Muscle layer of duodenum (tissue), 2 donors: ENCODE measurements at regions not wholly inside any gene's neighbourhood (a gene's known extent, or its start where the extent isn't known, plus 50 kb on each side); places are given as distances from the start of the nearest gene placed in this dataset.

Experiments
- H3K27ac ChIP-seq: one replicate; pipeline ENCODE4 v1.7.0; 2013; ENCODE audit warnings: mild to moderate bottlenecking, low read length
- H3K27me3 ChIP-seq: one replicate; pipeline ENCODE4 v1.7.0; 2013; ENCODE audit warnings: low read depth, mild to moderate bottlenecking, control low read depth, low read length
- H3K36me3 ChIP-seq, 2 donors: one replicate each; pipeline ENCODE4 v1.7.0; 2013; ENCODE audit warnings: low read length in 2 of 2, control low read depth in 1 of 2, mild to moderate bottlenecking in 1 of 2; ENCODE audit not compliant: insufficient read depth in 2 of 2, control insufficient read depth in 1 of 2
- H3K4me1 ChIP-seq, 2 donors: one replicate each; pipeline ENCODE4 v1.7.0; 2013; ENCODE audit warnings: low read length in 2 of 2, mild to moderate bottlenecking in 2 of 2, control low read depth in 1 of 2, moderate library complexity in 1 of 2; ENCODE audit not compliant: insufficient read depth in 2 of 2, control insufficient read depth in 1 of 2
- H3K4me3 ChIP-seq, 2 donors: one replicate each; pipeline ENCODE4 v1.7.0; 2013; ENCODE audit warnings: low read length in 2 of 2, low read depth in 1 of 2, mild to moderate bottlenecking in 1 of 2
- H3K9me3 ChIP-seq, 2 donors: one replicate each; pipeline ENCODE4 v1.7.0; 2013; ENCODE audit warnings: low read length in 2 of 2, control low read depth in 1 of 2, mild to moderate bottlenecking in 1 of 2; ENCODE audit not compliant: control insufficient read depth in 1 of 2
- donor health status: healthy.

- Histone ChIP-seq H3K36me3 (no peaks in the 10 kb centered on the region), H3K4me1 (no peaks in the 10 kb centered on the region), H3K4me3 (no peak overlapping the region), H3K27ac (no peak overlapping the region), H3K27me3 (no peaks in the 10 kb centered on the region), H3K9me3 (no peaks in the 10 kb centered on the region)
Observed at GRCh38 chr4:59175617-59176016, 2024.5 kb upstream of the ADGRL3 start.

- no peak overlapping the region for H3K4me3 ChIP-seq
- H3K9me3 ChIP-seq: no peaks in the 10 kb centered on the region
- H3K27me3 ChIP-seq: no peaks in the 10 kb centered on the region
- no peaks in the 10 kb centered on the region for H3K36me3 ChIP-seq
- H3K27ac ChIP-seq: no peak overlapping the region
- no peaks in the 10 kb centered on the region for H3K4me1 ChIP-seq
Observed at GRCh38 chr4:59179372-59179771, 2020.8 kb upstream of the ADGRL3 start.

GRCh38 chr4:59180161-59180560 is 2020.0 kb upstream of the ADGRL3 start:
- H3K9me3 ChIP-seq: no peaks in the 10 kb centered on the region
- no peaks in the 10 kb centered on the region for H3K36me3 ChIP-seq
- no peaks in the 10 kb centered on the region for H3K27me3 ChIP-seq
- no peak overlapping the region for H3K4me3 ChIP-seq
- H3K27ac ChIP-seq: no peak overlapping the region
- H3K4me1 ChIP-seq: no peaks in the 10 kb centered on the region

- Histone ChIP-seq H3K27me3 (no peaks in the 10 kb centered on the region), H3K4me3 (no peak overlapping the region), H3K36me3 (no peaks in the 10 kb centered on the region), H3K27ac (no peak overlapping the region), H3K4me1 (no peaks in the 10 kb centered on the region), H3K9me3 (no peaks in the 10 kb centered on the region)
Observed at GRCh38 chr4:59180969-59181368, 2019.2 kb upstream of the ADGRL3 start.

GRCh38 chr4:59195839-59196238 is 2004.3 kb upstream of the ADGRL3 start:
- Histone ChIP-seq H3K4me1 (no peaks in the 10 kb centered on the region), H3K4me3 (no peak overlapping the region), H3K9me3 (no peaks in the 10 kb centered on the region), H3K27me3 (no peaks in the 10 kb centered on the region), H3K27ac (no peak overlapping the region), H3K36me3 (no peaks in the 10 kb centered on the region)

GRCh38 chr4:59200992-59201391 is 1999.1 kb upstream of the ADGRL3 start:
- Histone ChIP-seq H3K9me3 (no peaks in the 10 kb centered on the region), H3K4me3 (no peak overlapping the region), H3K27me3 (no peaks in the 10 kb centered on the region), H3K27ac (no peak overlapping the region), H3K36me3 (no peaks in the 10 kb centered on the region), H3K4me1 (no peaks in the 10 kb centered on the region)

GRCh38 chr4:59217910-59218631 is 1982.1 kb upstream of the ADGRL3 start:
- no peaks in the 10 kb centered on the region for H3K36me3 ChIP-seq
- no peaks in the 10 kb centered on the region for H3K9me3 ChIP-seq
- H3K4me1 ChIP-seq: no peaks in the 10 kb centered on the region
- no peak overlapping the region for H3K4me3 ChIP-seq
- no peak overlapping the region for H3K27ac ChIP-seq
- no peaks in the 10 kb centered on the region for H3K27me3 ChIP-seq

- Histone ChIP-seq H3K4me1 (no peaks in the 10 kb centered on the region), H3K27ac (no peak overlapping the region), H3K27me3 (no peaks in the 10 kb centered on the region), H3K9me3 (peaks cover 0 to 4% of the 10 kb centered on the region in 2 donors), H3K36me3 (no peaks in the 10 kb centered on the region), H3K4me3 (no peak overlapping the region)
Observed at GRCh38 chr4:59222221-59222620, 1977.9 kb upstream of the ADGRL3 start.

- Histone ChIP-seq H3K9me3 (peaks cover 0 to 4% of the 10 kb centered on the region in 2 donors), H3K27ac (no peak overlapping the region), H3K4me3 (no peak overlapping the region), H3K27me3 (no peaks in the 10 kb centered on the region), H3K4me1 (no peaks in the 10 kb centered on the region), H3K36me3 (no peaks in the 10 kb centered on the region)
Observed at GRCh38 chr4:59223292-59223941, 1976.7 kb upstream of the ADGRL3 start.

GRCh38 chr4:59238212-59238611 is 1961.9 kb upstream of the ADGRL3 start:
- no peaks in the 10 kb centered on the region for H3K36me3 ChIP-seq
- H3K4me3 ChIP-seq: no peak overlapping the region

GRCh38 chr4:59240011-59240410 is 1960.1 kb upstream of the ADGRL3 start:
- Histone ChIP-seq H3K27ac (no peak overlapping the region), H3K27me3 (no peaks in the 10 kb centered on the region), H3K9me3 (peaks cover 0 to 17% of the 10 kb centered on the region in 2 donors), H3K4me1 (no peaks in the 10 kb centered on the region), H3K36me3 (no peaks in the 10 kb centered on the region), H3K4me3 (no peak overlapping the region)

More at GRCh38 chr4:59238212-59238611, 1961.9 kb upstream of the ADGRL3 start:
- Histone ChIP-seq H3K4me1 (no peaks in the 10 kb centered on the region), H3K27ac (no peak overlapping the region), H3K9me3 (peaks cover 0 to 16% of the 10 kb centered on the region in 2 donors), H3K27me3 (no peaks in the 10 kb centered on the region)
